ENCODE measurements at regions not wholly inside any gene's neighbourhood (a gene's known extent, or its start where the extent isn't known, plus 50 kb on each side); places are given as distances from the start of the nearest gene placed in this dataset.

- TF ChIP-seq CTCF (IDR thresholded peaks at IDR 0.05), result no peak
- TF ChIP-seq EP300 (IDR thresholded peaks at IDR 0.05), result no peak
Observed at GRCh38 chr2:15889442-15890123, 50.8 kb upstream of the MYCN start.

Data from sigmoid colon (tissue), 4 donors.